IMR-90 (cell line): ENCODE measurements at regions not wholly inside any gene's neighbourhood (a gene's known extent, or its start where the extent isn't known, plus 50 kb on each side); places are given as distances from the start of the nearest gene placed in this dataset.

Source experiments
- ATAC-seq: fragments of 200-7000 bp; cut with Tn5 transposase; 2 replicates; pipeline ENCODE4 v1.9.1; 2020; ENCODE audit warnings: low read depth, mild to moderate bottlenecking, moderate library complexity
- BruUV-seq: library from RNA; stranded (reverse); fragments of 400-500 nt; replicated peaks from 2 replicates; lab custom pipeline; 2021; lab: Mats Ljungman, UMichigan
- CTCF ChIA-PET: fragments of 300-600 bp; formaldehyde crosslinking; extraction: SDS; loops from one replicate; lab custom pipeline; 2021; ENCODE audit warnings: antibody characterized with exemption; lab: Yijun Ruan, JAX
- POLR2A ChIA-PET: fragments of 300-600 bp; sonication (Branson Sonifier 250); formaldehyde crosslinking; loops from one replicate; lab custom pipeline; 2022; ENCODE audit warnings: antibody characterized with exemption; ENCODE audit not compliant: unreplicated experiment; lab: Charles Lee
- DNase-seq: peaks from one replicate; pipeline ENCODE4 v3.0.0; 2013
- H2AFZ ChIP-seq: replicated peaks from 2 replicates; pipeline ENCODE3; 2013; ENCODE audit warnings: low read length, mild to moderate bottlenecking; ENCODE audit not compliant: poor library complexity
- H2AK5ac ChIP-seq: 2 replicates; pipeline ENCODE4 v1.6.1; 2013; ENCODE audit warnings: low read depth, low read length, inconsistent platforms
- H2AK9ac ChIP-seq: replicated peaks from 2 replicates; pipeline ENCODE3; 2013; ENCODE audit warnings: mild to moderate bottlenecking, low read depth, low read length, moderate library complexity; ENCODE audit not compliant: poor library complexity
- H2BK120ac ChIP-seq: 2 replicates; pipeline ENCODE4 v1.6.1; 2013; ENCODE audit warnings: low read depth, low read length, inconsistent platforms
- H2BK15ac ChIP-seq: 3 replicates; pipeline ENCODE4 v1.6.1; 2013; ENCODE audit warnings: low read depth, low read length, inconsistent platforms
- H2BK20ac ChIP-seq: 2 replicates; pipeline ENCODE4 v1.6.1; 2013; ENCODE audit warnings: low read depth, mild to moderate bottlenecking, inconsistent platforms, low read length, moderate library complexity
- H2BK5ac ChIP-seq: 2 replicates; pipeline ENCODE4 v1.6.1; 2013; ENCODE audit warnings: mild to moderate bottlenecking, low read depth, low read length, inconsistent platforms; ENCODE audit not compliant: poor library complexity, severe bottlenecking
- H3K14ac ChIP-seq: replicated peaks from 2 replicates; pipeline ENCODE4 v1.6.1; 2013; ENCODE audit warnings: low read depth, low read length, inconsistent platforms
- H3K18ac ChIP-seq: 2 replicates; pipeline ENCODE4 v1.6.1; 2013; ENCODE audit warnings: low read depth, low read length, control low read depth
- H3K23ac ChIP-seq: 2 replicates; pipeline ENCODE4 v1.6.1; 2013; ENCODE audit warnings: low read depth, low read length, inconsistent platforms
- H3K27ac ChIP-seq: 2 replicates; pipeline ENCODE4 v1.5.1; 2013; ENCODE audit warnings: mild to moderate bottlenecking, control low read depth, low read length; ENCODE audit not compliant: insufficient read depth
- H3K27me3 ChIP-seq: 2 replicates; pipeline ENCODE4 v1.6.1; 2013; ENCODE audit warnings: low read length; ENCODE audit not compliant: control insufficient read depth, insufficient read depth
- H3K36me3 ChIP-seq: 2 replicates; pipeline ENCODE4 v1.6.1; 2013; ENCODE audit warnings: low read length, mixed read lengths; ENCODE audit not compliant: control insufficient read depth, insufficient read depth
- H3K4ac ChIP-seq: 2 replicates; pipeline ENCODE4 v1.6.1; 2013; ENCODE audit warnings: low read depth, low read length, inconsistent platforms
- H3K4me1 ChIP-seq: 2 replicates; pipeline ENCODE4 v1.6.1; 2013; ENCODE audit warnings: low read length, mixed read lengths; ENCODE audit not compliant: control insufficient read depth, insufficient read depth
- H3K4me2 ChIP-seq: 2 replicates; pipeline ENCODE4 v1.6.1; 2013; ENCODE audit warnings: low read depth, mild to moderate bottlenecking, control low read depth, low read length, moderate library complexity
- H3K4me3 ChIP-seq: 2 replicates; pipeline ENCODE4 v1.5.1; 2013; ENCODE audit warnings: low read depth, mild to moderate bottlenecking, control low read depth, low read length, moderate library complexity; ENCODE audit not compliant: insufficient read depth
- H3K56ac ChIP-seq: 2 replicates; pipeline ENCODE4 v1.6.1; 2013; ENCODE audit warnings: low read length, inconsistent platforms; ENCODE audit not compliant: insufficient read depth; ENCODE audit errors: extremely low read depth
- H3K79me1 ChIP-seq, 2 experiments: 2 replicates each; pipeline ENCODE4 v1.6.1; 2013; ENCODE audit warnings: low read length in 2 of 2, inconsistent platforms in 1 of 2, low read depth in 1 of 2
- H3K9ac ChIP-seq: 2 replicates; pipeline ENCODE4 v1.6.1; 2013; ENCODE audit warnings: low read depth, low read length, control low read depth
- H3K9me1 ChIP-seq: 2 replicates; pipeline ENCODE4 v1.6.1; 2013; ENCODE audit warnings: low read length, inconsistent platforms; ENCODE audit not compliant: insufficient read depth
- H3K9me3 ChIP-seq: 2 replicates; pipeline ENCODE4 v1.6.1; 2013; ENCODE audit warnings: low read length; ENCODE audit not compliant: control insufficient read depth, insufficient read depth
- H4K20me1 ChIP-seq: 2 replicates; pipeline ENCODE4 v1.6.1; 2013; ENCODE audit warnings: low read length, inconsistent platforms; ENCODE audit not compliant: insufficient read depth
- H4K5ac ChIP-seq: 2 replicates; pipeline ENCODE4 v1.6.1; 2013; ENCODE audit warnings: mild to moderate bottlenecking, low read depth, low read length, control low read depth
- H4K8ac ChIP-seq, 2 experiments: 2 replicates each; pipeline ENCODE4 v1.6.1; 2013; ENCODE audit warnings: low read depth in 2 of 2, low read length in 2 of 2, control low read depth in 1 of 2, inconsistent platforms in 1 of 2
- H4K91ac ChIP-seq: 2 replicates; pipeline ENCODE4 v1.6.1; 2013; ENCODE audit warnings: low read depth, low read length, inconsistent platforms; ENCODE audit not compliant: insufficient read depth
- BHLHE40 ChIP-seq: fragments of 150-350 bp; IDR thresholded peaks from 2 replicates; pipeline ENCODE4 v1.6.1; 2016; ENCODE audit warnings: mild to moderate bottlenecking, low read depth, low read length
- CHD1 ChIP-seq: IDR thresholded peaks from 2 replicates; pipeline ENCODE4 v1.6.1; 2012; ENCODE audit warnings: low read depth, low read length, improper control_type of control experiment
- ELK1 ChIP-seq: fragments of 150-350 bp; IDR thresholded peaks from 2 replicates; pipeline ENCODE4 v1.6.1; 2016; ENCODE audit warnings: low read depth, mild to moderate bottlenecking, low read length, moderate library complexity, borderline replicate concordance
- MAFK ChIP-seq: IDR thresholded peaks from 2 replicates; pipeline ENCODE4 v1.6.1; 2012; ENCODE audit warnings: low read depth, low read length, improper control_type of control experiment
- MXI1 ChIP-seq: IDR thresholded peaks from 2 replicates; pipeline ENCODE4 v1.6.1; 2012; ENCODE audit warnings: low read depth, mild to moderate bottlenecking, low read length, moderate library complexity, borderline replicate concordance
- POLR2A ChIP-seq: IDR thresholded peaks from 2 replicates; pipeline ENCODE4 v1.6.1; 2012; ENCODE audit warnings: mild to moderate bottlenecking, low read depth, low read length
- RAD21 ChIP-seq: IDR thresholded peaks from 2 replicates; pipeline ENCODE4 v1.6.1; 2012; ENCODE audit warnings: low read length, improper control_type of control experiment
- RCOR1 ChIP-seq: IDR thresholded peaks from 2 replicates; pipeline ENCODE4 v1.6.1; 2012; ENCODE audit warnings: mild to moderate bottlenecking, low read length, improper control_type of control experiment; ENCODE audit not compliant: insufficient replicate concordance
- RFX5 ChIP-seq: IDR thresholded peaks from 2 replicates; pipeline ENCODE4 v1.8.0; 2012; ENCODE audit warnings: low read depth, mild to moderate bottlenecking, low read length, moderate library complexity
- WGBS, 2 experiments: methylation state at CpG; one replicate each; pipeline versions ENCODE4 v1.1.5 to v1.1.7; 2013; ENCODE audit warnings: missing lambda C conversion rate in 2 of 2; ENCODE audit not compliant: insufficient read length in 1 of 2; ENCODE audit errors: extremely low coverage in 2 of 2; 5-methylcytosine and 5-hydroxymethylcytosine counted together
- dilution Hi-C: fragments of 300-500 bp; cut with HindIII; formaldehyde crosslinking; loops from one replicate; pipeline ENCODE4 v1.14.3; 2018; ENCODE audit warnings: low sequenced_read_pairs; ENCODE audit not compliant: unreplicated experiment
- in situ Hi-C: fragments of 300-500 bp; cut with MboI; formaldehyde crosslinking; loops from 3 replicates; pipeline ENCODE4 v1.14.3; 2019; ENCODE audit warnings: low sequenced_read_pairs, inconsistent platforms, mixed read lengths
- intact Hi-C: fragments of 100-400 bp; cut with micrococcal nuclease; formaldehyde crosslinking; loops from 2 replicates; pipeline ENCODE4 v1.10.0; 2022
- TF ChIP-seq, protein P1 (sequence below): conservative IDR thresholded peaks from 2 replicates; pipeline ENCODE4 v1.5.1; 2012; ENCODE audit warnings: mild to moderate bottlenecking, low read depth, low read length, improper control_type of control experiment

DNA sequence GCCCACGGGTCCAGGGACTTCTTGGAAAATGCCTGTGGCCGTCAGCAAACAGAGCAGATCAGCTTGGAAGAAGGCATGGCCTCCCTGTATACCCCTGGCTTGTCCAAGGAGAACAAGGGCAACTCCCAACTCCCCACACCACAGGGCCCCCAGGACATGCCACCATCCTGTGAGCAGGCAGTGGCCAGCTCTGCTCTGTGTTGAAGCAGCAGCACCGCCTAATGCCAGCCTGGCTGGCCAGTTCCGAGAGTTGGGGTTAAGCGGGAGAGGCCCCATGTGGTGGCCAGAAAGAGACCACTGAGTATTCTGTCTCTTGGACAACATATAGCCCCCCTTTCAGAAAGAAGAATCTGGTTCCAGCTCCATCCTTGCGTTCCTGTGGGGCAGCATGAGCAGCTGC lies 209.2 kb downstream of the CTTN start:
- ATAC-seq (no peak), DNase-seq (no peak)
- H2BK20ac ChIP-seq: no peak overlapping the region
- no peak overlapping the region for H3K56ac ChIP-seq
- CTCF ChIA-PET: interaction anchor here (1.6 kb wide), 1 partner anchor 39 kb away, joined by 5 read pairs; no protein-coding TSS in a partner anchor
- H3K4me2 ChIP-seq: no peak overlapping the region
- WGBS, 2 experiments: 44% methylated on average over 3 of the region's 6 CpGs; no CpG with 5 or more reads in 1 of the 2 experiments
- no peak overlapping the region for H3K23ac ChIP-seq
- H2AK9ac ChIP-seq: no peak overlapping the region
- H3K14ac ChIP-seq: no peak overlapping the region
- no peak for TF ChIP-seq ELK1
- no peak for TF ChIP-seq MXI1
- TF ChIP-seq, protein P1, sequence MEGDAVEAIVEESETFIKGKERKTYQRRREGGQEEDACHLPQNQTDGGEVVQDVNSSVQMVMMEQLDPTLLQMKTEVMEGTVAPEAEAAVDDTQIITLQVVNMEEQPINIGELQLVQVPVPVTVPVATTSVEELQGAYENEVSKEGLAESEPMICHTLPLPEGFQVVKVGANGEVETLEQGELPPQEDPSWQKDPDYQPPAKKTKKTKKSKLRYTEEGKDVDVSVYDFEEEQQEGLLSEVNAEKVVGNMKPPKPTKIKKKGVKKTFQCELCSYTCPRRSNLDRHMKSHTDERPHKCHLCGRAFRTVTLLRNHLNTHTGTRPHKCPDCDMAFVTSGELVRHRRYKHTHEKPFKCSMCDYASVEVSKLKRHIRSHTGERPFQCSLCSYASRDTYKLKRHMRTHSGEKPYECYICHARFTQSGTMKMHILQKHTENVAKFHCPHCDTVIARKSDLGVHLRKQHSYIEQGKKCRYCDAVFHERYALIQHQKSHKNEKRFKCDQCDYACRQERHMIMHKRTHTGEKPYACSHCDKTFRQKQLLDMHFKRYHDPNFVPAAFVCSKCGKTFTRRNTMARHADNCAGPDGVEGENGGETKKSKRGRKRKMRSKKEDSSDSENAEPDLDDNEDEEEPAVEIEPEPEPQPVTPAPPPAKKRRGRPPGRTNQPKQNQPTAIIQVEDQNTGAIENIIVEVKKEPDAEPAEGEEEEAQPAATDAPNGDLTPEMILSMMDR: no peak
- no peak for TF ChIP-seq RFX5
- TF ChIP-seq CHD1: no peak
- TF ChIP-seq POLR2A: no peak
- TF ChIP-seq MAFK: no peak
- no peak for TF ChIP-seq BHLHE40
- no peak for TF ChIP-seq RCOR1
- TF ChIP-seq RAD21: no peak
- H2BK5ac ChIP-seq: no peak overlapping the region
- no peak overlapping the region for H3K9ac ChIP-seq
- H4K91ac ChIP-seq: no peak overlapping the region
- H2AK5ac ChIP-seq: no peak overlapping the region
- no TSS peak for BruUV-seq
- H3K4me3 ChIP-seq: no peak overlapping the region
- no peak overlapping the region for H4K5ac ChIP-seq
- no peak overlapping the region for H2BK15ac ChIP-seq
- H3K4ac ChIP-seq: no peak overlapping the region
- H2BK120ac ChIP-seq: no peak overlapping the region
- no peaks in the 10 kb centered on the region for H3K36me3 ChIP-seq
- H3K18ac ChIP-seq: no peak overlapping the region
- in situ Hi-C loops: no loop called here
- H3K4me1 ChIP-seq: peaks cover 8% of the 10 kb centered on the region; the same call in 1 of the 2 replicates
- H3K27ac ChIP-seq: no peak overlapping the region
- dilution Hi-C loops: no loop called here
- H3K79me1 ChIP-seq: no peaks in the 10 kb centered on the region
- H3K9me1 ChIP-seq: no peaks in the 10 kb centered on the region; the same call in 1 of the 2 replicates
- H3K9me3 ChIP-seq: no peaks in the 10 kb centered on the region
- peaks cover 10% of the 10 kb centered on the region; the same call in 1 of the 2 replicates for H4K20me1 ChIP-seq
- intact Hi-C loops: no loop called here
- no peak overlapping the region for H4K8ac ChIP-seq
- POLR2A ChIA-PET: no interaction called here
- H2AFZ ChIP-seq: no peak overlapping the region
- H3K27me3 ChIP-seq: peaks cover 2% of the 10 kb centered on the region; the same call in 1 of the 2 replicates
